Ovary (tissue), 3 donors: ENCODE measurements at regions not wholly inside any gene's neighbourhood (a gene's known extent, or its start where the extent isn't known, plus 50 kb on each side); places are given as distances from the start of the nearest gene placed in this dataset.

Source experiments
- CTCF ChIP-seq, 3 donors: fragments of 450-650 bp in 2 of 3; fragments of 200-600 bp in 1 of 3; IDR thresholded peaks; one replicate each; pipeline versions ENCODE4 v1.5.1 to v1.8.0; 2016 to 2022; ENCODE audit warnings: antibody characterized with exemption in 3 of 3, mild to moderate bottlenecking in 1 of 3
- EP300 ChIP-seq: sonication (generic); formaldehyde crosslinking; IDR thresholded peaks from one replicate; pipeline ENCODE4 v1.6.1; 2017; ENCODE audit warnings: antibody characterized with exemption
- POLR2A ChIP-seq: fragments of 450-650 bp; IDR thresholded peaks from one replicate; pipeline ENCODE4 v1.6.1; 2017; ENCODE audit warnings: antibody characterized with exemption, mild to moderate bottlenecking, moderate library complexity
- donor health status: DM: no; HTN: no; CAD: no.

DNA sequence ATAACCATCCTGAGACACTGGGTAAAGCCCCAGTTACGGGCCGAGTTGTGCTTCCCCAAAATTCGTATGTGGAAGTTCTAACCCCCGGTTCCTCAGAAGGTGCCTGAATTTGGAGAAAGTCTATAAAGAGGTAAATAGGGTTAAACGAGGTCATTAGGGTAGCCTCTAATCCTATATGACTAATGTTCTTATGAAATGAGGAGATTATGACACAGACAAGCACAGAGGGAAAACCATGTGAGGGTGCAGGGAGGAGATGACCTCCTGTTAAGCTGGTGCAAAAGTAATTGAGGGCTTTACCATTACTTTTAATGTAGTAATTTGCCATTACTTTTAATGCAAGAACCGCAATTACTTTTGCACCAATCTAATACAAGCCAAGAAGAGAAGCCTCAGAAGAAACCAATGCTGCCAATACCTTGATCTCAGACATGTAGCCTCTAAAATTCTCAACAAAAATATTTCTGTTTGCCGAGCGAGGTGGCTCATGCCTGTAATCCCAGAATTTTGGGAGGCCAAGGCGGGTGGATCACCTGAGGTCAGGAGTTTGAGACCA lies 260.8 kb downstream of the GPATCH2 start:
- no peak for TF ChIP-seq CTCF (IDR thresholded peaks at IDR 0.05)
- no peak for TF ChIP-seq EP300
- no peak for TF ChIP-seq POLR2A
